NCI-H128 (cell line): ENCODE measurements at regions not wholly inside any gene's neighbourhood (a gene's known extent, or its start where the extent isn't known, plus 50 kb on each side); places are given as distances from the start of the nearest gene placed in this dataset.
A peak's percentile ranks its signal among the peaks of the same experiment; 100 is the strongest.

ENCODE experiments used
- DNase-seq: peaks from one replicate; lab custom pipeline; 2025; ENCODE audit not compliant: unreplicated experiment; lab: John Stamatoyannopoulos, UW

DNA sequence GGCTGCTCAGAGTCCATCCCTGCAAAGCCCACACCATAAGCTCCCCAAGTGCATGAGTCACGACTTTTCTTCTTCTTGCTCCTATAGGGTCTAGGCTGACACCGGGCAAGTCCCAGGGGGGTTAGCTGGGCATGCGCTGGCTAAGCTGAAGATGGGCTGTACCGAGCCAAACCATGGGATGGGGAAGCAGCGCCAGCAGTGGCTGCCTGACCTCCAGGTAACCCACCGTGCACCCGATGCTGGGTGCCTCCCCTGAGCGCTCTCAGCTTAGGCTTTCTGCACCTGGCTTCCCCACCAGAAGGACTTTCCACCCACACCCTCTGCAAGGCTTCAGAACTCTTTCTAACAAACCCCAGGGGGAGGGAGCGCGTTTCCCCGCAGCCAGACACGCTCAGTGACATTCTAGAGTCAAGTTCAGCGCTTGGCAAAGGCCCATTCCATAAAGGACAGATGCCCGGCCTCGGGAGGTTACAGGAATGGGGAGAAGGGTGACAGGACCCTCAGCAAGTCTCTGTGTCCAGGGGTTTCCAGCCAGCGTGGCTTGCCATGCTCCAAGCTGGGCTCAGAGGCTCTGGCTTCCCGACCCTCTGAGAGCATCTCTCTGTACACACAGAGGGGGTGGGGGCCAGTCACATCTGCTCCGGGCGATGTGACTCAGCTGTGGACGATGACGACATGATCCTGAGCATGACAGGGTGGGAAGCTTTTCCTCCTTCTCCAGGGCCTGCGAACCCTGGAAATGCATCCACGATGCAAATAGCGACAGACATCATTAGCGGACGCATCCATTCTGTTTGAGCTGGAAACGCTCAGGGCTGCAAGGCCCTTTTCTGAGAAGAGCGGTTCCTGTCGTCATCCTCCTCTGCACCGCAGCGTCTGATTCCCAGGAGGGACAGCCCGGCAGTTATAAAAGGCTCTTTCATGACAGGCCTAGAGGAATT lies 107.8 kb downstream of the SIK1 start:
- DNase-seq = no peak

DNA sequence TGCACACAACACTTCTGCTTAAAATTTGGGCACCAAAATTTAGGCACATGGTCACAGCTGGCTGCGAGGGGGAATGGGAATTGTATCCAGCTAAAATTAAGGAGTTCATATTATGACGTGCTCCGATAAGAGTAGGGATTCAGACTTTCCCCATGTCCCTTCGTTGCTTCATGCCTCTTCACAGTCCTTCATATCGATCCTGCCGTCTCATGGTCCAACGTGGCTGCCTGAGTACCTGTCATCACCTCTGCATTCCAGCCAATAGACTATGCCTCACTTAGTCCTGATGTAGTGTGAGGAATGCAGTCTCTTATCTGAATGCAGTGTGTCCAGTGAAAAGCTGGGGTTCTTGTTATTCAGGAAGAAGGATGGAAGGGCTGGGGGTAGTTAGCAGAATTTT lies 108.6 kb downstream of the SIK1 start:
- no peak for DNase-seq

DNA sequence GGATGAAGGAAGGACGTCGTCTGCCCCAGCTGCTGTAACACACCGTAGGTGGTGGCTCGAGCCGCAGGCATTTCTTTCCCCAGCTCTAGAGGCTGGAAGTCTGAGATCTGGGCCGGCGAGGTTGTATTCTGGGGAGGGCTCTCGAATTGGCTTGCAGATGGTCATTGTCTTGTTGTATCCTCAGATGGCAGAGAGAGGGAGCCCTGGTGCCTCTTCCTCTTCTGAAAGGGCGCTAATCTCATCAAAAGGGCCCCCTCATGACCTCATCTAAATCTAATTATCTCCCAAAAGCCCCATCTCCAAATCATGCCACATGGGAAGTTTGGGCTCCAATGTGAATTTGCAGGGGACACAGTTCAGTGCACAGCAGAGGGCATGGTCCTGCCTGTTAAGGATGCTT lies 109.0 kb downstream of the SIK1 start:
- DNase-seq = no peak

DNA sequence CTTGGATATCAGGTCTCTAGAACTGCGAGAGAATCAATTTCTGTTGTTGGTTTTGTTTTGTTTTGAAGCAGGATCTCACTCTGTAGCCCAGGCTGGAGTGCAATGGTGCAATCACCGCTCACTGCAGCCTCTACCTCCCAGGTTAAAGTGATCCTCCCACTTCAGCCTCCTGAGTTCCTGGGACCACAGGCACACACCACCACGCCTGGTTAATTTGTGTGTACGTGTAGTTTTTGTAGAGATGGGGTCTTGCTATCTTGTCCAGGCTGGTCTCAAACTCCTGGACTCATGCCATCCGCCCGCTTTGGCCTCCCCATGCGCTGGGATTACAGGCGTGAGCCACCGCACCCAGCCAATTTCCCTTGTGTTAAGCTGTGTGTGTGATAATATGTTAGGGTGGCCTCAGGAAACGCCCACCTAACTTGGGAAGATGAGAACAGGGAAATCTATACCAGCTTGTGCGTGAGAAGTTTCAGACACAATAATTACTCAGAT lies 109.6 kb downstream of the SIK1 start:
- no peak for DNase-seq

DNA sequence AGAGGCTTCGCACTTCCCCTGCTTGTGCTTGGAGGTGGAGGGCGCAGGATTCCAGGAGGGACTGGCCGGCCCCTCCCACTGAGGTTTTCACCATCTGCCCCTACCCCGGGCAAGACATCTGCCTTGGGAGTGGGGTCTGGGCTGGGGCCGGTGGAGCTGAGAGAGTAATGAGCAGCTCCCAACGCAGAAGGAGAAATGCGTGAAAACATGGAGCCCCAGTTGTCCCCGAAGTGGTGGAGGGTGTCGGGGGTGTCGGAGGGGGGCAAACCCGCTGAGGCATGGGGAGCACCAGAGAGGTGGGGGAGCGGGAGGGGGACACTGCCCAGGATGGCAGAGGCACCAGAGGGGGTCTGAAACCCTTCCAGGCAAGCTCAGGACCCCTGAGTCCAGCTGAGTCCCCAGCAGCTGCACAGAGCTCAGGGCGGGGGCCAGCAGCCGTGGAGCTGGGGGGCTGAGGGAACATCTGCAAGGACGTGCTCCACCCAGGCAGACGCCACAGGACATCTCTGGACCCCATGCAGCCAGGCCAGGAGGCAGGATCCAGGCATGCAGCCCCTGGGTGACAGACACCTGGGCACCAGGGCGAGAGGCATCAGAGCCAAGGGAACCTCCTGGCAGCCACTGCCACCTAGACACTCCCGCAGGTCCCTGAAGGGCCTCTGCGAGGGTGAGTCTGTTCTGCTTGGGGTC lies 110.6 kb downstream of the SIK1 start:
- no peak for DNase-seq

DNA sequence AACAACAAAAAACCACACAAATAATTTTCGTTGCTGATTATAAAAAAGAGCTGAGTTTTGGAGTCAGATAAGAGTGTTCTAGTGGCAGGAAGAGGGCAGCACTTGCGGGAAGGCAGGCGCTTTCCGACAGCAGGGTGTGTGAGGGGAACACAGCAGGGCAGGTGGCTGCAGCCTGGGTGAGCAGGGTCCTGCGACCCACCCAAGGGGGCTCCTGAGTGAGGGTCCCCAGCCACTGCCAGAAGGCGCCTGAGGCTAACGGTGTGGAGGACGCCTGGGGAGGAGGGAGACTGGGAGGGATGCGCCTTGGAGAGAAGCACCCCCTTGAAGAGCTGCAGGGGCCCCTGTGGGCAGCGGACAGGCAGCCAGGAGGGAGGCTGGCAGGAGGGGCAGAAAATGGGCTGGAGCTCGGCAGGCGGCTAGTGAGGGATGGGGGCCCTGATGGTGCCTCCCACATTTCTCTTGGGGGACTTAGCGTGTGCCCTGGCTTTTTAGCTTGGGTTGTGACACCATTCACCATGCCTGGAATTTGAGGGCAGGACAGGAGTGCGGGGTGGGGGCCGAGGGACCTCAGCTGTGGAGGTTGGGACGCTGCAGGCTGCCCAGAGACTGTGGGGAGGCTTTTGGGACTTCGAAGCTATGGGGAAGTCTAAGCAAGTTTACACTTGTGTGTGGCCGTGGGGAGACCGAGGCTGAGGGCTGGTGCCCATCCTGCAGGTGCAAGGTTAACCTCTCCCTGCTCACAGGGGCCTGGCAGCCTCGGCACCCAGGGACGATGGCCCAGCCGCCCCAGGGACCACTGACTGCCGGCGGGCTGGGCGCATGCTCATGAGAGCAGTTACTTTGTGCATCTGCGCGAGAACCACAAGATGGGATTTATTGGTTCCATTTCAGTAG lies 111.4 kb downstream of the SIK1 start:
- no peak for DNase-seq

DNA sequence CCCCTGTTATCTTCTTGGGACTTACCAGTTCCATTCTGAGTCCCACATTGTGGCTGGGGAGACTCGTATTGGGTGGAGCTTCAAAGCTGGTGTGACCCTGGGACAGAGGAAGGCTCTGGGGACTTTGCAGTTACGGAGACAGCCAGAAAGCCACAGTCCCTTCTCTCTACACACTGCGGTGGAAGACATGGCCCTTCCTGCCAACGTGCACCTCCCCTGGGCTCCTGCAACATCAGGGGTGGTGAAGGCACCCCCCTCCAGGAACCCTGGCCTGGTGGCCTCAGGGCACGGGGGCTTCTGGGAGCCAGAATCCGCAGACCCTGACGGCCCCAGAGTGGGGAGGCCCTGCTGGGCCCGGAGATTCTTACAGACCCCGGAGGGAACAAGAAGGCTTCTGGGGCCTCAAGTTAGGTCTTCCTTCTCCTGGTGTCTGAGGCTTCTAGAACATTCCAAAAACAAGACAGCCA lies 113.0 kb downstream of the SIK1 start:
- no peak for DNase-seq

DNA sequence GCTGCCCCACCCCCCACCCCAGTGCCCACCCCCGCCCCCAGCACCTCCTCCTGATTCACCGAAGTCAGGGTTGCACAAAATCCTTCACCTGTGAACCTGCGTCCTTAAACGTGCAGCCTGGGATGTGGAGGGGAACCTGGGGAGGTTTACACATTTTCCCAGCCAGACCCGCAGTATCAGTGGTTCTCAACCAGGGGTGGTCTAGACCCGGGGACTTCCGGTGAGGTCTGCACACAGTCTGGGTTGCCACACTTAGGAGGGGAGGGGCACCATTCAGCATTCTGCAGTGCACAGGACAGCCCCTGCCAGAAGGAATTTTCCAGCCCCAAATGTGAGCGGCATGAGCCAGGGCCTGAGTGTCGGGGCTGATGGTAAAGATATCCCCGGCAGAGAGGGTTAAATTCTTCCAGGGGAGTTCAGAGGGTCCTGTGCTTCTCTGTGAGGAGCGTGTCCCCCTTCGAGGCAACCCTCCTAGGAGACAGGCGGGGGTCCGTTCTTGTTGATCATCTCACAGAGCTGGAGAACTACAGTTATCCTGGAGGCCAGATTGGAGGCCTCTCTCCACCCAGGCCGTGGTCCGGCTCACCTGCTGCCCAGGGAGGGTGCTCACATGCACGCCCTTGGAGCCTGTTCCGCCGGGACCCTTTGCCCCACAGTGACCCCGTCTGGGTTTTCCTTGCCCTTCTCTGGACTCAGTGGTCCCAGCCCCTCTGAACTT lies 113.6 kb downstream of the SIK1 start:
- DNase-seq = no peak

DNA sequence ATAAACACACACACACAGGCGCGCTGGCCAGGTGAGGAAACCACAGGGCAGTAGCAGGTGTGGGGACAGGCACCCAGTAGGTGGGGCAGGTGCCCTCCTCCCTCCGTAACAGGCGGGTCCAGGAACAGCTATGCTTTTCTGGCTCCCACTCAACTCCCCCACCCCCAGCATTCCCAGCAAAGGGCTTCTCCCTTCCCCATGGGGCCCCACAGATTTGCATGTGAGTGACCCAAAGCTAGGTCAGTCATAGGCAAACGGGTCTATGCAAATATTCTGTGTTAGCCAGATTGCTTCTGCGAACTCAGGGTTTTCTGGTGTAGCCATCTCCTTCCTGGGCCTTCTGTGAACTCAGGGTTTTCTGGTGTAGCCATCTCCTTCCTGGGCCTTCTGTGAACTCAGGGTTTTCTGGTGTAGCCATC lies 114.2 kb downstream of the SIK1 start:
- no peak for DNase-seq

DNA sequence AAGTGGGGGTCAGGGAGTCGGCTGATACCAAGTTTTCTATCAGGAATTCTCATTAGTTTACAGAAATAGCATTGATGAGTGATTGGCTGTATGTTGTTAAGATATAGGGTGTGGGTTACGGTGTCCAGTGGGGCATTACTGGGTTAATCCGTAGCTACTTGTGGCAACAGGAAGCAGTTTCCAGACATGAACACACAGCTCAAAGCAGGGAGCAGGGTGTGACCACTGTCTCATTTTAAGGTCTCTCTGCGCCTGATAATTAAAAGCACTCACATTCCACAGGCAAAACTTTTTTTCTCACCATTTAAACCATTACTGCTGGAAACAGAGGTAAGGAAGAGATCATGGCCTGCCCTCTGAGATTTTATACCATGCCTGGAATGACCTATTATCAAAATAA lies 114.9 kb downstream of the SIK1 start:
- DNase-seq = no peak

DNA sequence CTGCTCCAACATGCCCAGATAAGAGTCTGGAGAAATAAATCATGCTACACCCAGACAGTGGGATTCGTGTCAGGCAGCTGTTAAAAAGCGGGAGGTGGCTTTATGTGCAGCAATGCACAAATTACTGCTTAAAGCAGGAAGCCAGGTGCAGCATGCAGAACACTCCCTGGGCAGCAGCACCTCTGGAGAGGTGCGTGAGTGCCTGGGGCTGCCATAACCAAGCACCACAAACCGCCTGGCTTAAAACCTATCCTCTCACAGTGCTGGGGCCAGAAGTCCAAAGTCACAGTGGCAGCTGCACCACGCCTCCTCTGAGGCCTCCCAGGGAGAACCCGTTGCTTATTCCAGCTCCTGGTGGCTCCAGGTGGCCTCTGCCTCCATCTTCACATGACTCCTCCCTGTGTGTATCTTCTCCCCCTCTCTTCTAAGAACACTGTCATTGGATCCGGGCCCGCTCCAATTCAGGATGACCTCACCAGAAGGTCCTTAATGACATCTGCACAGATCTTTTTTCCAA lies 115.6 kb downstream of the SIK1 start:
- peak; percentile 25 for DNase-seq

DNA sequence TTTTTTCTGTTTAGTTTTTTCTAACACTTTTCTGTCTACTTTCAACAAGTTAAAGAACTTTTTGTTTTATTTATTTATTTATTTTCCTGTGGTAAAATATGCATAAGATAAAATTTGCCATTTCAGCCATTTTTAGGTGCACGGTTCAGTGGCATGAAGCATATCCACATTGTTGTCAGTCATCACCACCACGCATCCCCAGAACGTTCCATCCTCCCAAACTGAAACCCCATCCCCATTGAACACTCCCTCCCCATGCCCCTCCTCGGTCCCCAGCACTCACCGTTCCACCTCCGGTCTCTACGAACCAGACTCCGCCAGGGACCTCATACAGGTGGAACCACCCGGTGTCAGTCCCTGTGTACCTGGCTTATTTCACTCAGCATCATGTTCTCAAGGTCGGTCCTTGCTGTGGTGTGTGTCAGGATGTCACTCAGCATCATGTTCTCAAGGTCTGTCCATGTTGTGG lies 118.1 kb downstream of the SIK1 start:
- no peak for DNase-seq

DNA sequence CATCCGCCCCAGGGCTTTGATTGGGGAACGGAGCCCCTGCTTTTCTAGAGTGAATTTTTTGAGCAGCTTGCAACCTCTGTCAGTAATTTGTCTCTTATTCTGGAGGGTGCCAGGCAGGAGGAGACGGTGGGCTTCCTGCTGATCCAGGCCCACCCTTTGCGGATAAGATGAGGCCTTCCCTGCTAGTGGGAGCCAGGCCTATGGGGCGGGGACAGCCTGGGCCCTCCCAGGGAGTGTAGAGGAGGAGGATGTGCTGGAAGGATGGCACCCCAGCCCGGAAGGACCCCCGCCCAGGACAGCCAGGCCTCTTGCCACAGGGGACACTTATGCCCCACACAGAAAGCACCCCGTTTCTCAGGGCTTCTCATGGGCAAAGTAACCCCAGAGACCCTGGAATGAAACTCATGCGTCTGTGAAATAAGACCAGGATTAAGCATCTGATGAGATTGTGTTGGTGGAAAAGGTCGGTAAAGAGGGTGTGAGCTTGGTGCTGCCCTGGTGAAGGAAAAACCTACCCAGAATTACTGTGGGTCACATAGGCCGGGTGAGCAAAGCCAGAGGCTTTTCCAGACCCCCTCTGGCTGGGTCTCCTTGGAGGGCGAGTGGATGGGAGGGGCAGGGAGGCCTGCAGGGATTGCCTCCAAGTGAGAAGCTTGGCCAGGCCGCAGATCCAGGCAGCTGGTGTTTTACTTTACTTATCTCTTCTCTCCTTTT lies 118.7 kb downstream of the SIK1 start:
- DNase-seq = no peak

DNA sequence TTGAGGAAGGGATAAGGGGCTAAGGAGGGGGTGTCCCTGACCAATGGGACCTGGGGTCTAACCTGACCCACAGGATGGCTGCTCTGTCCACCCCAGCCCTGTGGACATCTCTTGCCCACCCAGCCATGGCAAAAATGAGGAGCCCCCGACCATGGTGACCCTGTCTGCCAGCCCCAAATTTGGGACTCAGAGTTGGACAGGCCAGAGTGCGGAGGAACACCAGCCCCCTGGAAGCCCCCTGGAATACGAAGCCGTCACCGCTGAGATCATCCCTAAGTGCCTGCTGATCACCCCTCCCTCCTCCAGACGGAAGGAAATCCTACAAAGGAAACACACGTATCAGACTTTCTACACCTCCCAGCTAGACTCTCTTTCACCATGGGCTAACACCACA lies 119.3 kb downstream of the SIK1 start:
- DNase-seq = no peak

DNA sequence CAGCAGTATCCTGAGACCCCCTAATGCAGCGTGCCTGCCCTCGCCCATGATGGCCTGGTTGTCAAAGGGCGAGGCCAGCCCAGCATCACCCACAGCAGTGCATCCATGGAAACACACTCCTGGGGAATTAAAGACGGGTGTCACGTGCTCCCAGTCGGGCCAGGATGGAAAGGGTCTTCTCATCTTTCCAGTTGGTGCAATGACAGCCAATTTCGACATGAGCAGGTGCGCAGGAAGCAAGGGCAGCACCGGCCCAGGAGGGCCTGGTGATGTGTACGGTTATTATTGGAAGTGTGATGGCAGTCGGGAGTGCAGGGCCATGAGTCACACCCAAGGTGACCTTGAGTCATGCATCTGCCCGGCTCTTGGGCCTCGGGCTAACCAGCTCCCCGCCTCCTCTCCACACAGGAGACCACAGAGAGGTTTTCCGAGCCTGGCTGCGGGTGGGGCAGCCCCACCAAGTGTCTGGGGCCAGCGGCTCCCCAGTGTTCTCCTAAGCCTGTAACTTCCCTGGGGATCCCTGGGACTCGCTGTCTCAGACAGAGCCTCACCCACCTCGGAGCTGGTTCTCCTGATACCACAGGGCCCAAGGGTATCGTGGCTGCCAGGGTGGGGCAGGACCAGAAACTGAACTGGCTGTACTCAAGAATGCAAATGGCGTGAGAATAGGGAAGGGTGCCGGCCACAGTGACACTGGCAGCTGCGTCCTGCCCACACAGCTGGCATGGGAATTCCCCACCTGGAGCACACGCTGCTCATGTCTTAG lies 119.8 kb downstream of the SIK1 start:
- DNase-seq = no peak

DNA sequence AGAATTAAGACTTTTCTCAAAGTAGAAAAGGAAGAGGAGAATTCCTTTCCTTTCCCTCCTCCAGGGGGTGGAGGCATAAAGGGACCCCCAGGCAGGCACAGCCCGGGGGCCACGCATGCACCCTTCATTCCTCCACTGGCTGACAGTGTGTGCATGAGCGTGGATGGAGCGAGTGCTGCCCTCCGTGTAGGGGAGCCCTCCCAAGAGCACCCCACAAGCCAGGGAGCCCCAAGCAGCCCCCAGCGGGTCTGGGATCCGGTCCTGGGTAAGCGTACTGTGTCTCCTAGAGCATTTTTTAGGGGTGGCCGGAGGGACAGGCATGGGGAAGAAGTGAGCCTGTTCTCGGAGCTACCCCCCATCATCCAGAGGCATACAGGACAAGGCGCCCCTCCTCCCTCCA lies 120.5 kb downstream of the SIK1 start:
- DNase-seq = no peak

DNA sequence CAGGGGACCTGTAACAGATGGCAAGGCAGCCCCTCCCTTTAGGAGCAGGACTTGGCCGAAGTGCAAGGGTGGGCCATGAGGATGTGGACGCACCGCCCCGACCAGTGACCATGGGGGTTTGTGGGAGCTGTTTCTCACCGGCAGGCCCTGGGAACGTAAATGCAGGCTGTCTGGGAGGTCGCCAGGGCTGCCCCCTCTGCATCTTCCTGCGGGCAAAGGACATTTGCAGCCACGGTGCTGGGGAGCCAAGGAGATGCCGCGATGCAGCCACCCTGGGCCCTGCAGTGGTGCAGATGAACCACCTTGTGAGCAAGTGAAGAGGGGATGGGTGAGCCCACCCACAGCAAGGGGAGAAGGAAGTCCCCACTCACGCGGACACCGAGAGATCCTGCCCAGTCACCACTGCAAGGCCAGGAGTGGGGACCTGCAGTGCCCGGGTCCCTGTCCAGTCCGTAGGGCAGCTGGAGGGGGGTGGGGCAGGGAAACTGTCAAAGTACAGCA lies 121.1 kb downstream of the SIK1 start:
- DNase-seq = no peak

DNA sequence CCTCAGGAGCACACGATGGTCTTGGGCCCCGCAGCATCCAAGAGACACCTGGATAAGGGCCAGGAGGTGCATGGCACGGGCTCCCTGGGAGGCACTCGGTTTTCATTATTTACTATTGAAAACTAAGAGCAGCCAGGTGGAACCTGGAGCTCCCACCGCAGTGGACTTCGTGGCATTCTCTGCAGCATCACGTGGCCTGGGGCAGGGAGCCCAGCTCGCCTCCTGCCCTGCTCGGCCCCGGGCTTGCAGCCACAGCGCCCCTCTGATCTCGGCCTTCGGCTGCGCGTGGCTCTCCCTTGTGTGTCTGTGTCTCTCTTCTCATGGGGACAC lies 121.6 kb downstream of the SIK1 start:
- no peak for DNase-seq
